Colonic mucosa (tissue), 4 donors: ENCODE measurements at regions not wholly inside any gene's neighbourhood (a gene's known extent, or its start where the extent isn't known, plus 50 kb on each side); places are given as distances from the start of the nearest gene placed in this dataset.

Source experiments
- DNase-seq: peaks from one replicate; pipeline ENCODE4 v3.0.0-alpha.2; 2020
- H3K27ac ChIP-seq: fragments of 200-600 bp; one replicate; pipeline ENCODE4 v1.8.0; 2021
- H3K27me3 ChIP-seq: fragments of 200-600 bp; one replicate; pipeline ENCODE4 v1.8.0; 2021
- H3K36me3 ChIP-seq: fragments of 200-600 bp; one replicate; pipeline ENCODE4 v1.8.0; 2021
- H3K4me1 ChIP-seq: fragments of 200-600 bp; one replicate; pipeline ENCODE4 v1.8.0; 2021; ENCODE audit warnings: mild to moderate bottlenecking
- H3K4me3 ChIP-seq: fragments of 200-600 bp; one replicate; pipeline ENCODE4 v1.8.0; 2021
- H3K9ac ChIP-seq, 2 donors: one replicate each; pipeline ENCODE4 v1.7.0; 2013; ENCODE audit warnings: control low read depth in 2 of 2, low read depth in 2 of 2, low read length in 2 of 2
- H3K9me3 ChIP-seq: fragments of 200-600 bp; one replicate; pipeline ENCODE4 v1.8.0; 2021
- intact Hi-C: fragments of 100-400 bp; cut with DNase I; formaldehyde crosslinking; loops from one replicate; pipeline ENCODE4 v1.14.1; 2022
- TF ChIP-seq, protein P1 (sequence below): fragments of 200-600 bp; IDR thresholded peaks from one replicate; pipeline ENCODE4 v1.8.0; 2022; ENCODE audit warnings: antibody characterized with exemption, mild to moderate bottlenecking
- donor health status: healthy.
- donor health status: DM: no; HTN: no; CAD: no.
- donor health status: DM: no; HTN: no; CAD: no.

- no peaks in the 10 kb centered on the region for H3K36me3 ChIP-seq
- no peak overlapping the region for H3K27ac ChIP-seq
- TF ChIP-seq, protein P1, sequence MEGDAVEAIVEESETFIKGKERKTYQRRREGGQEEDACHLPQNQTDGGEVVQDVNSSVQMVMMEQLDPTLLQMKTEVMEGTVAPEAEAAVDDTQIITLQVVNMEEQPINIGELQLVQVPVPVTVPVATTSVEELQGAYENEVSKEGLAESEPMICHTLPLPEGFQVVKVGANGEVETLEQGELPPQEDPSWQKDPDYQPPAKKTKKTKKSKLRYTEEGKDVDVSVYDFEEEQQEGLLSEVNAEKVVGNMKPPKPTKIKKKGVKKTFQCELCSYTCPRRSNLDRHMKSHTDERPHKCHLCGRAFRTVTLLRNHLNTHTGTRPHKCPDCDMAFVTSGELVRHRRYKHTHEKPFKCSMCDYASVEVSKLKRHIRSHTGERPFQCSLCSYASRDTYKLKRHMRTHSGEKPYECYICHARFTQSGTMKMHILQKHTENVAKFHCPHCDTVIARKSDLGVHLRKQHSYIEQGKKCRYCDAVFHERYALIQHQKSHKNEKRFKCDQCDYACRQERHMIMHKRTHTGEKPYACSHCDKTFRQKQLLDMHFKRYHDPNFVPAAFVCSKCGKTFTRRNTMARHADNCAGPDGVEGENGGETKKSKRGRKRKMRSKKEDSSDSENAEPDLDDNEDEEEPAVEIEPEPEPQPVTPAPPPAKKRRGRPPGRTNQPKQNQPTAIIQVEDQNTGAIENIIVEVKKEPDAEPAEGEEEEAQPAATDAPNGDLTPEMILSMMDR = no peak
- H3K27me3 ChIP-seq = no peaks in the 10 kb centered on the region
- H3K9me3 ChIP-seq = no peaks in the 10 kb centered on the region
- no peak overlapping the region for H3K9ac ChIP-seq
- no peaks in the 10 kb centered on the region for H3K4me1 ChIP-seq
- H3K4me3 ChIP-seq = no peak overlapping the region
- intact Hi-C loops = no loop called here
- no peak for DNase-seq
Observed at GRCh38 chr7:45479781-45480180, 94.4 kb upstream of the ADCY1 start.

DNA sequence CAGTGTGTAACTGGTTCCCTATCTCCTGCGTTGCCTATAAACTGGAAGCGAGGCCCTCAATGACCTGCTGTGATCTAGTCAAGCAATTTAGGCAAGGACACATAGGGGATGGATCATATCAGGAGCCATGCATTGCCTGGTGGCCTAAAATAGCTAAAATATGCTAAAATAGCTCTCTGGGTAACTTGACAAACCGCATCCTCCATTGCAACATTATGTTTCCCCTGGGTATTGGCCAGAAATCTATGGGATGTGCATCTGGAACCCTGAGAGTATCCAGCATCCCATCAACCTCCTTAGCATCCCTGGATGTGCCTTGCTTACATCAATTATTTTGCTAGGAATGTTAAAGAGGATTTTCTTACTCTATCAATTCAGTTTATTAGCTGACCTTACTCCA is 91.7 kb upstream of the ADCY1 start:
- no peaks in the 10 kb centered on the region for H3K4me1 ChIP-seq

DNA sequence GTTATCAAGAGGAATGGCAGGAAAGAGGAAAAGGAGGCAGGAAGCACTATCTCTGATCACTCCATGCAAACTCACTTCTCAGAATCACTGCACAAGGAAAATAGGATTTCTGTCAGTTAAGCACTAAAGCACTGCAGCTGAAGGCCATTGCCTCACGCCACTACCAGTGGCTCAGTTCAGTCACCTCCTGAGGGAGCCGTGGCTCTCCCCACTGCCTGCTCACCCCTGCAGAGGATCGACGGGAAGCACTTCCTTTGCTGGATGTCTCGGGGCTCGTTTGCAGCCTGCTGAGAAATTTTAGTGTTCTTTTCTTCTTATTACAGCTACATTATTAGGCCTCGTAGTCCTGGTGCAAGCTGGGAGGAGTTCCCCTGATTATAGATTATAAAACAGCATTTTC is 90.1 kb upstream of the ADCY1 start:
- Histone ChIP-seq H3K9me3 (no peaks in the 10 kb centered on the region), H3K27me3 (no peaks in the 10 kb centered on the region), H3K36me3 (no peaks in the 10 kb centered on the region), H3K4me3 (no peak overlapping the region), H3K27ac (no peak overlapping the region), H3K4me1 (no peaks in the 10 kb centered on the region), H3K9ac (no peak overlapping the region)
- TF ChIP-seq, protein P1 = no peak
- intact Hi-C loops = no loop called here
- no peak for DNase-seq

More for the DNA sequence above, 91.7 kb upstream of the ADCY1 start:
- Histone ChIP-seq H3K27ac (no peak overlapping the region), H3K9ac (no peak overlapping the region), H3K4me3 (no peak overlapping the region), H3K36me3 (no peaks in the 10 kb centered on the region), H3K27me3 (no peaks in the 10 kb centered on the region), H3K9me3 (no peaks in the 10 kb centered on the region)
- TF ChIP-seq, protein P1 = no peak
- DNase-seq = no peak
- intact Hi-C loops = no loop called here

- Histone ChIP-seq H3K27me3 (no peaks in the 10 kb centered on the region), H3K9me3 (no peaks in the 10 kb centered on the region), H3K36me3 (no peaks in the 10 kb centered on the region), H3K9ac (no peak overlapping the region), H3K4me3 (no peak overlapping the region), H3K27ac (no peak overlapping the region), H3K4me1 (no peaks in the 10 kb centered on the region)
- TF ChIP-seq, protein P1 = no peak
- DNase-seq = no peak
- intact Hi-C loops = no loop called here
Observed at GRCh38 chr7:45486575-45486974, 87.6 kb upstream of the ADCY1 start.

GRCh38 chr7:45494885-45495284 is 79.3 kb upstream of the ADCY1 start:
- Histone ChIP-seq H3K27me3 (no peaks in the 10 kb centered on the region), H3K27ac (no peak overlapping the region), H3K36me3 (no peaks in the 10 kb centered on the region), H3K9ac (no peak overlapping the region), H3K9me3 (no peaks in the 10 kb centered on the region), H3K4me3 (no peak overlapping the region), H3K4me1 (no peaks in the 10 kb centered on the region)
- TF ChIP-seq, protein P1 = no peak
- DNase-seq = no peak
- intact Hi-C loops = no loop called here

GRCh38 chr7:45495618-45496017 is 78.5 kb upstream of the ADCY1 start:
- no peaks in the 10 kb centered on the region for H3K27me3 ChIP-seq
- TF ChIP-seq, protein P1 = no peak
- intact Hi-C loops = no loop called here
- no peak overlapping the region for H3K27ac ChIP-seq
- H3K4me1 ChIP-seq = no peaks in the 10 kb centered on the region
- no peaks in the 10 kb centered on the region for H3K9me3 ChIP-seq
- no peak for DNase-seq
- no peaks in the 10 kb centered on the region for H3K36me3 ChIP-seq
- H3K9ac ChIP-seq = no peak overlapping the region
- no peak overlapping the region for H3K4me3 ChIP-seq
